PC-9 (cell line): ENCODE measurements at regions not wholly inside any gene's neighbourhood (a gene's known extent, or its start where the extent isn't known, plus 50 kb on each side); places are given as distances from the start of the nearest gene placed in this dataset.

Source experiments
- EZH2 ChIP-seq: fragments of 200-600 bp; sonication (generic); IDR thresholded peaks from 2 replicates; pipeline ENCODE4 v1.8.0; 2017; ENCODE audit warnings: antibody characterized with exemption, low read depth
- TF ChIP-seq, protein P1 (sequence below): fragments of 200-600 bp; sonication (generic); conservative IDR thresholded peaks from 2 replicates; pipeline ENCODE4 v1.6.1; 2017; ENCODE audit warnings: mixed run types, antibody characterized with exemption, mild to moderate bottlenecking, moderate library complexity

DNA sequence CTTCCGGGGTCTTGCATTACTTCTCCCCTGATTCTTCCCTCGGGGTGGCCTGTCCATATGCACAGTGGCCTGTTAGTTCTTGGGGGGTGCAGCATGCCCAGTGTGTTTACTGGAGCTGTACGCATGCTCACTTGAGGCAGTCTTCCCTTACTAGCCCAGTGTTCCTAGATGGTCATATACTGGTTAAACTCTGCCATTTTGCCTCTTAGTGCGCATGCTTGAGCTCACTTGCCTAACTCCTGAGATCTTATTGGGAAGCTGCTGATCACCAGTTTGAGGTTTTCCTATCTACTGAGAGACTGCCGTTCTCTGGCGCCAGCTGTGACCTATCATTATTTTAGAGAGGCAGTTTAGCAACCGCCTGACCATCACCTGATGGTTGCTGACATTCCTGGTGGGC is 571.2 kb downstream of the ADCYAP1 start:
- no peak for TF ChIP-seq EZH2
- TF ChIP-seq, protein P1, sequence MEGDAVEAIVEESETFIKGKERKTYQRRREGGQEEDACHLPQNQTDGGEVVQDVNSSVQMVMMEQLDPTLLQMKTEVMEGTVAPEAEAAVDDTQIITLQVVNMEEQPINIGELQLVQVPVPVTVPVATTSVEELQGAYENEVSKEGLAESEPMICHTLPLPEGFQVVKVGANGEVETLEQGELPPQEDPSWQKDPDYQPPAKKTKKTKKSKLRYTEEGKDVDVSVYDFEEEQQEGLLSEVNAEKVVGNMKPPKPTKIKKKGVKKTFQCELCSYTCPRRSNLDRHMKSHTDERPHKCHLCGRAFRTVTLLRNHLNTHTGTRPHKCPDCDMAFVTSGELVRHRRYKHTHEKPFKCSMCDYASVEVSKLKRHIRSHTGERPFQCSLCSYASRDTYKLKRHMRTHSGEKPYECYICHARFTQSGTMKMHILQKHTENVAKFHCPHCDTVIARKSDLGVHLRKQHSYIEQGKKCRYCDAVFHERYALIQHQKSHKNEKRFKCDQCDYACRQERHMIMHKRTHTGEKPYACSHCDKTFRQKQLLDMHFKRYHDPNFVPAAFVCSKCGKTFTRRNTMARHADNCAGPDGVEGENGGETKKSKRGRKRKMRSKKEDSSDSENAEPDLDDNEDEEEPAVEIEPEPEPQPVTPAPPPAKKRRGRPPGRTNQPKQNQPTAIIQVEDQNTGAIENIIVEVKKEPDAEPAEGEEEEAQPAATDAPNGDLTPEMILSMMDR: no peak
